Activated CD8-positive, alpha-beta memory T cell treated with anti-CD3 and anti-CD28 coated beads for 1 hour (primary cell): ENCODE measurements at regions not wholly inside any gene's neighbourhood (a gene's known extent, or its start where the extent isn't known, plus 50 kb on each side); places are given as distances from the start of the nearest gene placed in this dataset.
"Not testable (repeated sequence)": the region's sequence is repeated elsewhere in the genome, so short reads cannot be mapped to it uniquely, and the experiment has no call there.

Source experiments
- DNase-seq, 2 donors: peaks; one replicate each; pipeline ENCODE4 v3.0.0-alpha.2; 2020; ENCODE audit warnings: low read depth in 1 of 2; ENCODE audit errors: extremely low read depth in 1 of 2

DNA sequence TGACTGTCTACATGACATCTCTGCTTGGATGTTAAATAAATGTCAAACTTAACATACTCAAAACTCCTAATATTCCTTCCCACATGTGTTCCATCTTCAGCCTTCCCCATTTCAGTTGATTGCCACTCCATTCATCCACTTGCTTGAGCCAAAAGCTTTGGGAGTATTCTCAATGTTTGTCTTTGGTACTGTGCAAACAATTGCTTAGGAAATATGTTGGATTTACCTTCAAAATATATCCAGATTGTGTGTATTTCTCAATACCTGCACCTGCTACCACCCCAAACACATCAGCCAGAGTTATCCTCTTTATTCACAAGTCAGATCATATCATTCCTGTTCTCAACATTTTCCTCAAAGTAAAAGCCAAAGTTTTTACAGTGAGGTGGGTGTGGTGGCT is 350.3 kb upstream of the FAM98A start:
- no peak for DNase-seq

DNA sequence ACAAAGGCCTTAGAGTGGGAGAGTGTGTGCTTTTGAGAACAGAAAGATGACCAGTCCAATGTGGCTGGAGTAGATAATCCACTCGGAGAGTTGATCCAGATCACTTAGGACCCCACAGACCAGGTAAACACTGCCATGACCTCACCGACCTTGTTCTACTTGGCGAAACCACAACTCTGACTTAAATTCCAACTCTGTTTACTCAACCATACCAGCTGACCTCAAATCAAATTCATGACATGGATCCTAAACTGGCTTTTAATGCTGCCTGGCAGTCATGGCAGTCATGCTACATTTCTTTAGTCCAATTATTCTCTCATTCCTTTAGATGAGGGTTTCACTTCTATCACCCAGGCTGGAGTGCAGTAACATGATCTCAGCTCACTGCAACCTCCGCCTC is 347.1 kb upstream of the FAM98A start:
- DNase-seq, result no peak

DNA sequence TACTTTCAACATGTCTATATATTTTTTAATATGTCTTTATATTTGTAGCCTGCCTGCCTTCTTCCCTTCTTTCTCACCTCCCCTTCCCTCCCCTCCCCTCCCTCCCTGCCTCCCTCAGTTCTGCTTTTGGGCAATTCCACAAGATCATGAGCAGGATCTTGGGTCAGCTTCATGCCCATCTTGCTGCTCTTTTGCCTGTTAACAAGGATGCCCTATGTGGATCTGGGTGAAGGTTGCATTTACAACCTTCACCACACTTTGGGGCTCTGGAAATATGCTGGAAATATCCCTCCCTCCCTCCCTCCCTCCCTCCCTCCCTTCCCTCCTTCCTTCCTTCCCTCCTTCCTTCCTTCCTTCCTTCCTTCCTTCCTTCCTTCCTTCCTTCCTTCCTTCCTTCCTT is 334.1 kb upstream of the FAM98A start:
- DNase-seq, result no peak

DNA sequence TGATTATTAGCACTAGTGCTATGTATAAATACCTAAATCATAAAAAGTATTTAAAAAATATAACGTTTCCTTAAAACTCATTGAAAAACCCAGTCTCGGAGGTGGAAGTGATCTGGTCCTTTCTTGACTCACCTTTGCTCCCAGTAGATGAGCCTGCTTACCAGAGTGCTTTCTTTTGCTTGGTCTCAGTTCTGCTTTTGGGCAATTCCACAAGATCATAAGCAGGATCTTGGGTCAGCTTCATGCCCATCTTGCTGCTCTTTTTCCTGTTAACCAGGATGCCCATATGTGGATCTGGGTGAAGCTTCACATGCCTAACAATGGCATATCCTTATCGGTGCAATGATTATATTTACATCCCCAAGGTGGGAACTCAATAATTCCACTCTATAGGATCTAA is 332.1 kb upstream of the FAM98A start:
- DNase-seq, result no peak

DNA sequence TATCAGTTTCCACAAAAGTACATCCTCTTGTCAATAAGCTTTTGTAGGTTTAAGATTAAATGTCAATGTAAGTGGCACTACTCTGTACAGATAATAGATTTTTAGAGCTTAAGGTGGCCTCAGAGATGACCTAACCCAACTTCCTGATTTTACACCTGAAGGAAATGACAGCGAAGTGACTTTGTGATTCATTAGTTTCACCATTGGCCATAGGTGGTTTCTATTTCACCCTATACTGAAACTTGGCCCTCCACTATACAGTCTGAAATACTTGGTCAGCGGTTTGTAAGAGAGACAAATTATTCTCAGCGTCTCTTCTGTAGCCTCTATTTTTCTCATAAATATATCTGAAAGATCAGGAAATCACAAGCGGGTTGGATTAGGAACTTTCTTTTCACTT is 330.4 kb upstream of the FAM98A start:
- no peak for DNase-seq

DNA sequence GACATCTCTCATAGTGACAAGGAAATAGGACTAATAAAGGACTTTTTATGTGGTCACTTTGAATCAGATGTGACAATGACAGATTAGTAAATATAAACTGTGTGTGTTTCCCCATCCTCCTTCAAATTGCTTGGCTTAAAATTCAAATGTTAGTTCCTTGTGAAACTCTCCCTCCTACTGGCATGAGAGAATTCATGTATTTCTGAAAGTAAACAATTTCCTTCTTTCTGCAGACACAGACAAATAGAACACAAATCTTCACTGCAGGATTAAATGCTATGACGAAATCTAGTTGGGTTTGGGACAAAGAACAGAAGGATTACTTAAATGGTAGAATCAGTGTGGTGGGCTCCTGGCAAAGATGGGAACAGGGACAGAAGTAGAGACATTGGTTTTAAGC is 328.7 kb upstream of the FAM98A start:
- no peak for DNase-seq

DNA sequence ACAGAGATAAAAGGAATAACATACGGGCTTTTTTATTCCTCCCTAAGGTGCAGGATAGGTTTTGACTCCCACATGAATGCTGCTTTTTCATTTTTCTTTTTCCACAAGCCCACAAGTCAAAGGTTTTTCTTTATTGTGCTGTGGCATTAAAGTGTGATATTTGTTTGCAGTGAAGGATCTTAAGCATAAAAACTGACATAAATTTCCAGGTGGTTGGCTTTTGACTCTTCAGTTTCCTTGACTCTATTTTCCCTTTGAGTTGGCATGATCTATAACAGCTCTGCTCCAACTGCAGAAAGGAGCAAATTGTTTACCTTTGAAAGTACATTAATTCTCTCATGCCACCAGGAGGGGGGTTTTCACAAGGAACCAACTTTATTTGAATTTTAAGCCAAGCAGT is 326.2 kb upstream of the FAM98A start:
- no peak for DNase-seq

DNA sequence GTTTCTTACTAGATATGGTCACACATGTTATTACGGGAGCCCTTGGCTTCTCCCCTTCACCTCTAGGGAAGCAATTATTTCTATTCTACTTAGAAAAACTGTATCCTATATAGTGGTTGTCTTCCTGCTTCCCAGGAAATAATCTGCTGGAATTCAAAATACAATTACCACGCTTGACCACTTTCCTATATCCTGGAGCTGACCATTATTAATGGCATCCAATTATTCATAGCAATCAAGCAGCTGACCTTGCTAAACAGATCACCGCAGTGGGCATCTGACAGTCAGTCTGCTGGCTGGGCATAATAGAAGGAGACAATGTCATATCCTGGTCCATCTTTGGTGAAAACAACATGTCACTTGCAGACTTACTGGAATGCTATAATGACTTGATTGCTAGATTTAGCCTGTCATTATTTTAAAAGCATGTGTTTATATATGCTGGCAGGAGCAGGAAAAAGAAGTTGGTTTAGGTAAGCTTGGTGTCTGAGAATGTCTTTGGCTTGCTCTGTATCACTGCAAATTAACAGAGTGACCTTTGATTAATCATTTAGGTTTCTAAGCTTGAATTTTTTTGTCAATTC is 325.6 kb upstream of the FAM98A start:
- DNase-seq, result no peak

DNA sequence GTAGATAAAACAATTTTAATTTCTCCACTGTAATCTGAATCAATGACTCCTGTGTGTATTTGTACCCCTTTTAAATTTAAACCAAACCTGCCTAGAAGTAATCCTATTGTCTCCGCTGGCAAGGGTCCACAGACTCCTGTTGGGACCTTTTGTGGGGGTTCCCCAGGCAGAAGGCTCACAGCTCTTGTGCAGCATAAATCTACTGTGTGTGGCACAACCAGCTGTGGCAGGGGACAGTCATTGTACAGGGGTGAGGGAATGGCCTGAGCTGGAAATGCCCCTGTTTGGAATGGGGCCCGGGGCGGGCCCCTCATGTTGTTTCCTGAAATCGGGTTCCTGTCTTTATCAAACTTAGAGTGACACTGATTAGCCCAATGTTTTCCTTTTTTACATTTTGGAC is 318.2 kb upstream of the FAM98A start:
- DNase-seq, result no peak

DNA sequence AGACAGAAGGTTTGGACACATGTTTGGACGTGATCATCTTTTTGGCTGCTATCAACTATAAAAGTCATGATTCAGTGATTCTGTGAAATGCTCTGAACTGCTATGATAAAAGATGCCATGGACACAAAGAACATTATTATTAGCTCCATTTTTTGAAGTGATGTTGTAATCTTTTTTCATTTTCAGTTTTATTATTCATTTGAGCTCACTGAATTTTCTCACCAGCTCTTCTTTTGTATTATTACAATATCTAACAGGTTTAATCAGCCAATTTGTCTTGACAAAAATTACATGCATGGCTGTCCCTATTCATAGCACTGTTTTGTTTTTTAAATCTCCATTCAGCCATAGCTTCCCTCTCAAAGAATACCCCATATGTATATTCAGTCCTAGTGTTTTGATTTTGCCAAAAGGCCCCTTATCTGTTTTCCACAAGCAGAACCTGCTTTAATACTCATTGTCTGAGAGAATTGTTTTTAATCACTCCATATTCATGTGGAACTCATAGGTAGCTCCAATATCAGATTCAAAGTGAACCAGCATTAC is 314.0 kb upstream of the FAM98A start:
- DNase-seq, result no peak

DNA sequence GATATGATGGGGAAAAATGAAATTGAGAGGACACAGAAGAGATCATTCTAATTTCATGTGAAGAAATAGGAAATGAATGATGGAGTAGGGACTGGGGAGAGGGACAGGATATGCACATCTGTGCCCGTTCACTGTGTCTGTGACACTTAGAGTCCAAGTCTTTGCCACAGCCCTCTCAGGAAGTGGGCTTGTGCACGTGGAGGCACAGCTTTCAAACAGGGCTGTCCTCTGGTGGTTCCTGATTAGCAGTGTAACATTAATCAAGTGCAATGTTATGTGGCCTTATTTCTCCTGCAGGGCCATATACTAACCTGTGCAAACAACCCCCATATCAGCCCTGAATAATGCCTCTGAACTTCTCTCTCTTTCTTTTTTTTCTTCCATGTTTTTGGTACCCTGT is 312.2 kb upstream of the FAM98A start:
- no peak for DNase-seq

DNA sequence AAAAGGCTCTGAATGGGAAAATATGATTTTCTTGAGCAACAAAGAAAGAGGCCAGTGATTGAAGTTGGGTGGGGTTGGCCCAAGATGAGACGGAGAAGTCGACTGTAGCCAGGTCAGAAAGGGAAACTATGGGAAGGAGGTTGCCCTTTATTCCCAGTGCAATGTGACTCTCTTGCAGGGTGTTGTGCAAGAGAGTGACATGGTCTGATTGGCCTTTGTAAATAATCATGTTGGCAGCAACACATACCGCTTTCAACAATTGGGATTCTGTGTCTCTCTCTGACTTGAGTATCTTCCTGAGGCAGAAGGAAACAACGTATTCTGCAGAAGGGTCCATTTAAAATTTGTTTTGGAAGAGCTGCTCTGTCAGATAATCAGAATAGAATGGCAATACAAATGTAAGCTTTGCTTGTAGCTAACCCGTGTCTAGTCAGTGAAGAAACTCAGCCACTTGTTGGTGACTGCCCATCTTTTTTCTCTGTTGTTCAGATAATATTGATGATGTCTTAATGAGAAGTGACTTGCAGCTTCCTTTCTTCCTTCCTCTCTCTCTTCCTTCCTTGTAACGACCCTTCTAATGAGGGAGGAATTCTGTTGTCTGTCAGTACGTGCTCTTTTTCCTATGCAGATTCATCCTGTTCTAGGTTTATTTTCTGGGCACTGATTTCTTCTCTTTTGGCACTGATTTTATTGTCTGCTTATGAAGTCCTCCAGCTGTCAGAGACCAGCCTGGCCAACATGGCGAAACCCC is 311.0 kb upstream of the FAM98A start:
- no peak for DNase-seq

DNA sequence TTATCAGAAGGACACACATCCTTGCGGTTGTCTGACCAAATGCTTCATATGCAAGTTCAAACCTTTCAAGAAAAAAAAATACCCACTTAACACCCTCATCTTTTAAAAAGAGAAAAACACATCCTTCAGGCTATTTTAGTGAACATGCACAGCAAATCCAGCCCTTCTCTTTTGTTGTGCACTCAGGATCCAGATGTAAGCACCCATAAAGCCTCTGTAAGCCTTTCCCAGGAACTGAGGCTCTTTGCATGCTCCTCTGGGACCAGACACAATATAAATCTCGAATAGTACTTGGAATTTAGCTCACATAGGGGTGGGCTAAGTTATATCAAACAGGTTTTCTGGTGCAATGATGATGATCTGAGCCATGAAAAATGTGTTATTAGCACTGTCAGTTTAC is 308.8 kb upstream of the FAM98A start:
- DNase-seq, result no peak

DNA sequence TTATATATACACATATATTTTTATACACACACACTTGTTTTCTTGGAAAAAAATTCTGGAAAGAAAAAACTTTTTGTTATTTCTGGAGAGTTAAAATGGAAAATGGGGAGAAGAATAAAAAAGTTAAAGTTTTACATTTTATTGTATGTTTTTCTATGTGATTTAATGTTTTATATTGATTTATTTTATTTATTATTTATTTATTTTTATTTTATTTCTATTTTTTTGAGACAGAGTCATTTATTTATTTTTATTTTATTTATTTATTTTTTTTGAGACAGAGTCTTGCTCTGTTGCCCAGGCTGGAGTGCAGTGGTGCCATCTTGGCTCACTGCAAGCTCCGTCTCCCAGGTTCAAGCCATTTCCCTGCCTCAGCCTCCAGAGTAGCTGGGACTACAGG is 307.0 kb upstream of the FAM98A start:
- not testable (repeated sequence) for DNase-seq

DNA sequence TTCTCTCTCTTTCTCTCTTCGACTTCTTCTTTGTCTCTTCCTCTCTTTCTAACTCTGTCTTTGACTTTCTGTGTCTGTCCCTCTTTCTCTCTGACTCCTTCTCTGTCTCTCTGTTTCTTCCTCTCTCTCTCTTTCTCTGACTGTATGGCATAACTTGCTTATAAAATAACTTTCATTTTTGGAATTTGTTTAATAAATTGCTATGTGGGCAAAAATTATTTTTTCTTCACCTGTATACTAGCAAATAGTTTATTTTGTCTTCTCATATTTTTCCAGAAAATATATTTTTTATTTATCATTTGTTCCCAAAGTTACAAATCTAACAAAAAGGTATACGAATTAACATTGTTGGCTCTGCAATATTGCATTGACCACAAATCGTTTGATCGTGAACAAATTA is 305.7 kb upstream of the FAM98A start:
- no peak for DNase-seq

DNA sequence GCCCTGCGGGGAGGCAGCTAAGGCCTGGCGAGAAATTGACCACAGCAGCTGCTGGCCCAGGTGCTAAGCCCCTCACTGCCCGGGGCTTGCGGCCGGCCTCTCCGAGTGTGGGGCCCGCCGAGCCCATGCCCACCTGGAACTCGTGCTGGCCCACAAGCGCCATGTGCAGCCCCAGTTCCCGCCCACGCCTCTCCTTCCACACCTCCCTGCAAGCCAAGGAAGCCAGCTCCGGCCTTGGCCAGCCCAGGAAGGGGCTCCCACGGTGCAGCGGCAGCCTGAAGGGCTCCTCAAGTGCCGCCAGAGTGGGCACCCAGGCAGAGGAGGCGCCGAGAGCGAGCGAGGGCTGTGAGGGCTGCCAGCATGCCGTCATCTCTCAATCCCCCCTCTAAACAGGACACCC is 304.6 kb upstream of the FAM98A start:
- no peak for DNase-seq

DNA sequence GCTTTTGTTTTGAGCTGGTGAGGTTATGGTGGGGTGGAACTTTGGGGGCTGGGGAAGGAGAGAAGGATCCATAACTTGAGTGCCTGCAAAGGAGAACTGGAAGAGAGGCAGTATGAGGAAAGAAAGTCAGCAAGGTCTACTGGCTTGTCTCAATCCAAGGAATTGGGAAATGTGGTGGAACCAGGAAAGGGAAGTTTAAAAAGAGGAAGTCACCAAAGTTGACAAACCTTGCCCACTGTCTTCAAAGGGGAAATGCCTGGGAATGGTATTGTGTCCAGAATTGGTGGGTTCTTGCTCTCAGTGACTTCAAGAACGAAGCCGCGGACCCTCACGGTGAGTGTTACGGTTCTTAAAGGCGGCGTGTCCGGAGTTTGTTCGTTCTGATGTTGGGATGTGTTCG is 304.1 kb upstream of the FAM98A start:
- no peak for DNase-seq

DNA sequence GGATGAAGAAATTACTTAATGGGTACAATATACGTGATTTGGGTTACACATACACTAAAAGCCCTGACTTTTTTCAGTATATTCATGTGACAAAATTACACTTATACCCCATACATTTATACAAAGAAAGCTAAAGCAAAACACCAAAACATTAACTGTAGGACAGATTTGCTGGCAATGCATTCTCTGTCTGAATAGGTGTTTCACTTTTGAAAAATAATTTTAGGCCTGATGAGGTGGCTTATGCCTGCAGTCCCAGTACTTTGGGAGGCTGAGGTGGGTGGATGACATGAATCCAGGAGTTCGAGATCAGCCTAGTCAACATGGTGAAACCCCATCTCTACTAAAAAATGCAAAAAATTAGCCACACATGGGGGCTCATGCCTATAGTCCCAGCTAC is 301.5 kb upstream of the FAM98A start:
- no peak for DNase-seq

DNA sequence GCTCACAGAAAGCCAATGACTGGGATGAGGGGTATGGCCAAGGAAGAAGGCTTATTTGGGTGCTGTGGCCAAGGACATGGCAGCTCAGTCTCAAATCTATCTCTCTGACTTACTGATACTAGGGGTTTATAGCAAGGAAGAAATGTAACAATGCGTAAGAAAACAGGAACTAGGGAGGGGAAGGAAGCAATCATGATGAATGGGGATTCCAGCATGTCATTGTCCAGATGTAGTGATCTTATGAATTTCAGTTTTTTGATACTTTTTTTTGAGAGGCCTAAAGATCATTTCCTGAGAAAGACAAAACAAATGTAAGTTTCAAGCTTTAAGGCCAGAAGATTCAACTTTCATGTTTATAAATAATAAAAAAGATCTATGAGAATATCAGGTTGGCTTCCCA is 298.6 kb upstream of the FAM98A start:
- no peak for DNase-seq

DNA sequence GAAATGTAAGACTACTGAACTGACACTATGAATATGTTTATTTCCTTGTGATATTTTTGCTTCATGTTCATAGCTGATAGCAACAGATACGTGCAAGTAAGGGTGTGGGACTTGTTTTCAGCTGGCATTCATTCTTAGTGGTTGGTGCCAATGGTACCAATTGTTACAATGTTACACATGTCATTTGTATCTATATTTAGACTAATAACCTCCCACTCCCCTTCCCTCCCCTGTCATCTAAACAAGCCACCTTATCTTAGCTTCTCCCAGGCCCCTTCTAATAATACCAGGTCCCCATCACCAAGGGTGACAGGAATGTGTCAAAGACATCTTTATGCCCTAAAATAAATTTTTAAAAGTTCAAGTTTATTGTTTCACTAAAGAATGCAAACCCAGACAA is 294.7 kb upstream of the FAM98A start:
- DNase-seq, result no peak

DNA sequence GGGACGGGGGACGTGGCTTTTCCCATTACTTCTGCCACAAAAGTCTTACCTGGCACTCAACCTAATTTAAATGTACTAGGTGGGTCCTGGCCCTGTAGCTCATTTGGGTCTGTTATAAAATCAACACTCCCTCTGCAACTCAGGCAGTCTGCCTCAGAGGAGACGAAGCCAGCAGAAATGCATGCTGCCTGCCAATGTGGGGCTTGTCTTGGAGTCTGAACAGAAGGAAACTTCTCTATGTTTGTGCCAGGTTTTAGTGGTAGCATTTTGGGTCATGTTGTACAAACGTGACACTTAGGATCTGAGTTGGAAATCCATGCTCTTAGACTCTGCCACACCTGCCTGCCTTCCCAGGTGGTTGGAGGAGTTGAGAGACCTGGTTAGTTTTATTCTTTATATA is 292.5 kb upstream of the FAM98A start:
- DNase-seq, result no peak

DNA sequence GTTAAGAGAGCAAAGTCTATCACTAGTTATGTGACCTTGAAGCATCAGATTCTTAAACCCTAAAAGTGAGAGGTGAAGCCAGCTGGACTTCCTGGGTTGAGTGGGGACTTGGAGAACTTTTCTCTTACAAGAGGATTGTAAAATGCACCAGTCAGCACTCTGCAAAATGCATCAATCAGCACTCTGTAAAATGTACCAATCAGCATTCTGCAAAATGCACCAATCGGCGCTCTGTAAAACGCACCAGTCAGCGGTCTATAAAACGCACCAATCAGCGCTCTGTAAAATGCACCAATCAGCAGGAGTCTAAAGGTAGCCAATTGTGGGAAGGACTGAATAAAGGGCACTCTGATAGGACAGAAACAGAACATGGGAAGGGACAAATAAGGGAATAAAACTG is 291.6 kb upstream of the FAM98A start:
- DNase-seq, result no peak
